NCI-H82 treated with DMSO at 0.1 percent for 48 hours (cell line): ENCODE measurements at regions not wholly inside any gene's neighbourhood (a gene's known extent, or its start where the extent isn't known, plus 50 kb on each side); places are given as distances from the start of the nearest gene placed in this dataset.

Experiments used
- DNase-seq: peaks from one replicate; lab custom pipeline; 2025; ENCODE audit not compliant: unreplicated experiment; lab: John Stamatoyannopoulos, UW

DNA sequence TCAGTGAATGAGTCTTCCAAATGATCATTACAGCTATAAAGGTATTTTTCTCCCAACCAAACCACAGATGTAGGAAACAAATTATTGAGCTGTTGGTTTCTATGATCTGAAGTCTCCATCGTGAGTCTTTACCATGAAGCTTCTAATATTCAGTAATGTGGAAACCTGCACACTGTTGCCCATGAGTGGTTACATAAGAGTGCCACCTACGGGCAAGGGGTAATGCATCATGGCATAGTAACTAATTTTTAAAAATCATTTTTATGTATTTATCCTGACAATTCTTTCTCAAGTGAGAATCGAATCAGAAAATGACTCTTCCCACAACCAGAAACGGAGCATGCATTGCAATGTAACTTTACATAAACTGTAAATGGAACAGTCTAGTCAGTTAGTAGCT lies 282.5 kb upstream of the SMARCA2 start:
- no peak for DNase-seq

GRCh38 chr9:1738511-1739100 lies 276.5 kb upstream of the SMARCA2 start:
- DNase-seq: no peak

- DNase-seq: no peak
Measured at GRCh38 chr9:1743121-1743960, 271.8 kb upstream of the SMARCA2 start.

GRCh38 chr9:1745980-1746379 lies 269.2 kb upstream of the SMARCA2 start:
- DNase-seq: no peak

DNA sequence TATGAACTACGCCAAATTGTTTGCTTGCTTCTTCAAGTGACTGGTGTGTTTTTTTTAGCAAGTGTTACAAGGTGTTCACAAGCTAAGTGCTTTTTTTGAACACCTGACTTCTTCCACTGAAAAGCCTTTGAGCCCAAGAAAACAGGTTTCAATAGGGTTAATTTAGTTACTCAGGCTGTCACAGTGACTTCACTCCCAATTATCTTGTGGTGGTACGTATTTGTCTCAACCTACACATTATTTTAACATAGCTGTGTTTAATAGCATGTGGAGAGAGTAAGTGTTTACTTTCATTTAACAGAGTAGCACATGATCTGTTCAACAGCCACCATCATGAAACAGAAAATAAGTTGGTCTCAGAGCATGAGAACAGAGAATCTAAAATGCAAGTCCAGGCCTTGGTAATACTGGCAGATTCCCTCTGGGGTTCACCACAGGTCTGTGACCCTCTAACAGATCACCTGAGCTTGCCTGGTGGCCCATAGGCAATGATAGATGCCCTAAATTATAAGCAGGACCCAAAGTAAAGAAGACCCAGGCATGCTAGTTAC lies 267.7 kb upstream of the SMARCA2 start:
- no peak for DNase-seq

DNA sequence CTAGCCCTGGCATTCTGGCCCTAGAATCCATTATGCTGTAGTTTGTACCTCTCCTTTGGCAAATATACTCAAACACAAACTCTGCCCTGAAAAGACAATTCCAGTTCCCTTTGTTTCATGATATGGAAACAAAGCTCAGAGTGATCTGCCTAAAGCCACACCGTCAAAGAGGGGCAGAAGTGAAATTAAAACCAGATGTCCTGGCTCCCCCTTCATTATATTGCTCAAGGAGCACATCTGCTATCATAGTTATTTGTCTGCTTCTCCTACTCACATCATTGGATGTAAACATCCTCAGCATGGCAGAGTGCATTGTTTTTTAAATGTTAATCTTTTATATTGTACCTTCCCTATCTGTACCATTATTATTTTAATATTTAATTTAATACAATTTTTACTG lies 266.7 kb upstream of the SMARCA2 start:
- no peak for DNase-seq

- no peak for DNase-seq
Measured at GRCh38 chr9:1757186-1757585, 258.0 kb upstream of the SMARCA2 start.

DNA sequence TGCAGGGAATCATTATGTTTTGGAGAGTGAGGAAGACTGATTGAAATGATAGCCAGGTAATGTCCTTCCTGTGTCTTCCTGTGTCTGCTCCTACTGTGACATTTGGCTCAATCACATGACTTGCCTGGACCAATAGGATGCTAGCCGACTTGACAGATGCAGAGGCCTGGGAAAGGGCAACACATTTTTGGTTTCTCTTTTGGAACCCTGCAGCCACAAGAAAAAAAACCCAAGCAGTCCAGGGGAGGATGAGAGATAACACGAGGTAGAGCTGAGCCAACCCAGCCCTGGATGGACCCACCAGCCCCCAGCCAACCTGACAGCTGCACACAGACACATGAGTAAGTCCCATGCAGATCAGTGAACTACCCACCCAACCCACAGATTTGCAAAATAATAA lies 256.1 kb upstream of the SMARCA2 start:
- DNase-seq: no peak

DNA sequence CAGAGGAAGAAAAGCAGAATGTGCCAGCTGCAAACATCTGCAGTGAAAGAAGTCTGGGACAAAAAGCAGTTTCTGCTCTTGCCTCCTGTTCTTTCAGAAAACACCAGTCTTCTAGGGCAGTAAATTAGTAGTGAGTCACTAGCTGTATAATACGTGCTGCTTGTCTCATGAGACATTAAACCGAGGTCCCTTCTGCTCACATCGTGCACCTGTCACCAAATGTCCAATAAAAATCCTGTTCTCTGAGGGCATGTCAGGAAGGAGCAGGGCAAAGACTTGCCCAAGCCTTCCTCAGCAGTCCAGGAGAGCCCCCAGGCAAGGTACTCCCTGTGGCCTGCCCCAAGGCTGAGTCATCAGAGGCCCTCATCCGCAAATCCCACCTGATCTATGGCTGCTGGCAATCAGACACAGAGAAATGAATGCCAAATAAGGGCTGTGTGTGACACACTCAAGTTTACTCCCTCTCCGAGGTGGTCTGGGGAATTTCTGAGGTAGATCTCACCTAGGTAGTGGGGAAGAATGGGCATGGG lies 255.3 kb upstream of the SMARCA2 start:
- DNase-seq: no peak

- no peak for DNase-seq
Measured at GRCh38 chr9:1761807-1762206, 253.3 kb upstream of the SMARCA2 start.

- DNase-seq: no peak
Measured at GRCh38 chr9:1766042-1766441, 249.1 kb upstream of the SMARCA2 start.

DNA sequence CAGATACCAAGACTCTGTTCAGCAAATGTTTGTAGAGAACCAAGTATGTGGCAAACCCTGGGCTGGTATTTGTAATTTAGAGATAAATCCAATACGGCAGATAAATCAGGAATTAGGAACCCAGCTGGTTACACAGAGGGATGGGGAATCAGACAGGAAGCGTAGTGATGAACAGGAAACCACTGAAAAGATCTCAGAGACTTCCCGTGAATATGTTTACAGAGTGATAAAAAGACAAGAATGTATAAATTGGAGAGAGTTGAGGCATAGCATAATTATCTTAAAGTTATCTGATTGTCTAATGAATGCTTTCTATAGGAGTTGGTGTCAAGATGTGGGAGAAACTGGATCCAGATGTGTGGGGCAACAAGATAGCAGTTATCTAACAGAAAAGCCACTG lies 246.6 kb upstream of the SMARCA2 start:
- no peak for DNase-seq

DNA sequence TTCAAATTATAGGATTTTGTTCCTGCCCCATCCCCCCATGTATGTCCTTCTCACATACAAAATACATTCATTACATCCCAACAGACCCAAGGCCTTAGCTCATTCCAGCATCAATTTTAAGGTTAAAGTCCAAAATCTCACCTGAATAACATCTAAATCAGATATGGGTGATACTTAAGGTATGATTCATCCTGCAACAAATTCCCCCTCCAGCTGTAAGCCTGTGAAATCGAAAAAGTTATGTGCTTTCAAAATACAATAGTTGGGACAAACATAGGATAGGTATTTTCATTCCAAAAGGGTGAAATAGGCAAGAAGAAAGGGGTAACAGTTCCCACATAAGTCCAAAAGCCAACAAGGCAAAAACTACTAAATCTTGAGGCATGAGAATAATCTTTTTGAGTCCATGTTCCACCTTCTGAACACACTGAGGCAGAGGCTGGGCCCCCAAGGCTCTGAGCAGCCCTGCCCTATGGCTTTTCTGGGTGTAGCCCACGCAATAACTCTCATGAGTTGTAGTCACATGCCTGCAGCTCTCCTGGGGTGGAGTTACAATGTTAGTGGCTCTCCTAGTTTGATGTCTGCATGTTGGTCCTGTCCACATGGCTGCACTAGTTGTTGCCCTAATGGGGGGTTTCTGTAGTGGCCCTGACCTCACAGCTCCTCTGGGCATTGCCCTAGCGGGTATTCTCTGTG lies 243.9 kb upstream of the SMARCA2 start:
- DNase-seq: no peak

DNA sequence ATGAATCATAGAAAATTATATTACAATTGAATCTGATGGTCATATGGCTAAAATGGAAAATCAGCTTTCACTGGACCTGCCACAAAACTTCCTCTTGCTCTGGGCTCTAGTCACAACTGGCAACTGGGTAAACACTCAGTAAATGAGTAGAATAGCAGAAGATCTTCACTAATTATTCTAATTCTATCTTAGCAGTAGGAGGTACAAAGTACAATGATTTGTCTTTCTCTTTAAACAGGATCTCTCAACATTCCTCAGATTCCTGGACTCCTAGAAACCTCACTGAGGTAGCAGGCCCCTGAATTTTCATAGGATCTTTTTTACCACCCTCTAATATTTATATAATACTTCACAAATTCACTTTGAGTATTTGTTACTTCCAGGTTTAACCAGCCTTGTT lies 239.9 kb upstream of the SMARCA2 start:
- DNase-seq: no peak

GRCh38 chr9:1776668-1777067 lies 238.5 kb upstream of the SMARCA2 start:
- DNase-seq: no peak

- DNase-seq: no peak
Measured at GRCh38 chr9:1791191-1791590, 224.0 kb upstream of the SMARCA2 start.

DNA sequence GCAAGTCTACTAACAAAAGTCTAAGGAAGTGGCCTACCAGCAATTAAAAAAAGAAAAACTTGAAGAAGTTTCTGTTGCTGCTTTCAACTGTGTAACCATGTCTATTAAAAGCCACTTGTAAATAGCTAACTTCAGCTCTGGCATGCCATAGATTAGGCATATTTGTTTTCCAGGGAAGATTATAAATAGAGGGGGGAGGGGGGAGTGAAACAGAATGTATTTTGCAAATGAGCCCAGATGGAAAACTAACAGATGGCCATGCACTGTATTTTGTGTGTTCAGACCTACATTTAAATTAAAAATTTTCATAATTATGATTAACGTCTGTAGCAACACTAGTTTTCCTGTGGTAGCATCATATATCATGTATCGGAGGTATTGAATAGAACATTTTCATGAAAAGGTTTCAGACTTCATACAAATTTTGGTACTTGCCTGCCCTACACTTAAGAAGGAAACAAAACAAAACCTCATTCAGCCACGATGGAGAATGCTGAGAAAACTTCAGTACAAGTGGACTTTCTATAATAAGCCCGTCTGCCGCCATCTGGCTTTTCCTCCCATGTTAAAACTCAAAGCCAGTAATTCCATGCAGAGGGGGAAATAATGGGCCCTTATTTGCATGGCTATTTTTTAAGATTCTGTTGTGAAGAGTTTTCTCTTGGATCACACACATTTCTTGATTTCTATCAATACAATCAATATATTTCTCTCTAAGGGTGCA lies 220.4 kb upstream of the SMARCA2 start:
- no peak for DNase-seq

- DNase-seq: no peak
Measured at GRCh38 chr9:1804128-1804865, 210.8 kb upstream of the SMARCA2 start.

DNA sequence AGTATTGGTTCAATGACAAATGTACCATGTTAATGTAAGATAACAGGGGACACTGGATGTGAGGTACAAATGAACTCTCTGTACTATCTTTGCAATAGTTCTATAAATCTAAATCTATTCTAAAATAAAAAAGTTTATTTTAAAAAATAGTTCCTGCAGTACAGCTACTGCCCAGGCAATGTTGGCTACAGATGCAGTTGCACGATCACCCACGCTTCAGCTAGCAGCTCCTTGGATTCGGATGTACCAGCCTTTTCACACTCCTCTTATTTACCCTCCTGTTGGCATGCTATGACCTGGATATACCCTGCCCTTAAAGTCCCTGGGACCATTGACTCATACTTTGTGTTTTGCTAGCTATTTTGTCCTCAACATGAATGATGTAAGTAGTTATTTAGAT lies 185.4 kb upstream of the SMARCA2 start:
- DNase-seq: no peak

DNA sequence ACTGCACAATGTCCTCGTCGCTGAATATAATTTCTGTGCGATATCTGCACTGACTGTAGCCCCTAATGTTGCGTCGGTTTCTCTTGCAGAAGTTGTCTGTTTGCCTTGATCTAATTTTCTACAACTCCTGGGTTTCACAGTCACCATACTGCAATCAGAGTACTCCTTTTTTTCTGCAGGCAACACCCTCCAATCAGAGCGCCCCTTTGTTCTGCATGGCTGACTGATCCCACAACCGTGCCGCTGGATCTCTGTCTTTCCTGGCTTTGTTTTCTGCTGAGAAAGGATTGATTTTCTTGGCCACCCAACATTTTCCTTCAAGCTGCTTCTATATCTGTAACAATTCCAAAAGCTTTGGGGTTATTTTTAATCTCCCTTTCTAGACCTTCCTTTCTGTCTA lies 182.2 kb upstream of the SMARCA2 start:
- DNase-seq: no peak
